ENCODE measurements at regions not wholly inside any gene's neighbourhood (a gene's known extent, or its start where the extent isn't known, plus 50 kb on each side); places are given as distances from the start of the nearest gene placed in this dataset.
"Not testable (repeated sequence)": the region's sequence is repeated elsewhere in the genome, so short reads cannot be mapped to it uniquely, and the experiment has no call there.

- no peaks in the 10 kb centered on the region for H3K36me3 ChIP-seq (ENCODE audit: insufficient read depth, low read length)
- H3F3A ChIP-seq (ENCODE audit: insufficient read depth, low read length, poor library complexity, severe bottlenecking), result no peaks in the 10 kb centered on the region
- TF ChIP-seq TAF1 (IDR thresholded peaks at IDR 0.05; ENCODE audit: low read depth) (no peak), SMC3 (conservative IDR thresholded peaks at IDR 0.05; ENCODE audit: poor library complexity) (no peak), CTCF (IDR thresholded peaks at IDR 0.05; ENCODE audit: poor library complexity, severe bottlenecking) (no peak), RAD21 (conservative IDR thresholded peaks at IDR 0.05) (no peak), POLR2AphosphoS5 (IDR thresholded peaks at IDR 0.05) (no peak)
- no peak overlapping the region for H3K27ac ChIP-seq (ENCODE audit: low read length)
- no peak overlapping the region for H3K9ac ChIP-seq (ENCODE audit: low read length)
- no peaks in the 10 kb centered on the region for H3K9me2 ChIP-seq (ENCODE audit: insufficient read depth, low read length)
- H3K4me2 ChIP-seq (ENCODE audit: low read length), result no peak overlapping the region
- H3K4me3 ChIP-seq (ENCODE audit: low read length), result no peak overlapping the region
- no peaks in the 10 kb centered on the region for H3K27me3 ChIP-seq (ENCODE audit: insufficient read depth, low read depth, low read length)
- H2AFZ ChIP-seq (ENCODE audit: low read depth, low read length), result no peak overlapping the region
- H3K9me3 ChIP-seq (ENCODE audit: low read length), result no peaks in the 10 kb centered on the region
- H4K20me1 ChIP-seq (ENCODE audit: insufficient read depth), result no peaks in the 10 kb centered on the region
- H3K79me2 ChIP-seq (replicated peaks; ENCODE audit: insufficient read depth, low read length), result no peaks in the 10 kb centered on the region
Measured at GRCh38 chr4:3607690-3608552, 75.7 kb upstream of the LRPAP1 start.

DNA sequence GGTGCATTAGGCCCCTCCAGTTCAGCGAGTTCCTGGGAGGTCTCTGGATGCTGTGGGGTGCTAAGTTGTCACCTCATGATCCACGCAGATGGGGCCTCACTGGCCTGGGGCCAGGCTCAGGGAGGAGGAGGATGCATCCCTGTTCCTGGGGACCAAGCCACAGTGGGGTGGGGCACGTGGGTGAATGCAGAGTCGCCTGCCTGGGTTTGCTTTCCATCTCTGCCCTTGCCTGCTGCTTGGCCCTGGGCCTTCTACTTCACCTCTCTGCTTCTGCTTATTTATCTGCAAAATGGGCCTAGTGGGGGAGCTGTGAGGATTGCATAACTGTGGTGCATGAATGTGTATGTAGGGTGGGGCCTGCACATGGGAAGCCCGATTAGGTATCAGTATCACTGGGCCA is 74.6 kb upstream of the LRPAP1 start:
- H3K9me3 ChIP-seq (ENCODE audit: low read length); H3K79me2 ChIP-seq (replicated peaks; ENCODE audit: insufficient read depth, low read length); H3K36me3 ChIP-seq (ENCODE audit: insufficient read depth, low read length); H2AFZ ChIP-seq (ENCODE audit: low read depth, low read length); H4K20me1 ChIP-seq (ENCODE audit: insufficient read depth); H3K27me3 ChIP-seq (ENCODE audit: insufficient read depth, low read depth, low read length); H3K9me2 ChIP-seq (ENCODE audit: insufficient read depth, low read length); H3K9ac ChIP-seq (ENCODE audit: low read length); H3K27ac ChIP-seq (ENCODE audit: low read length); H3K4me3 ChIP-seq (ENCODE audit: low read length); H3F3A ChIP-seq (ENCODE audit: insufficient read depth, low read length, poor library complexity, severe bottlenecking); H3K4me2 ChIP-seq (ENCODE audit: low read length): not testable (repeated sequence)

DNA sequence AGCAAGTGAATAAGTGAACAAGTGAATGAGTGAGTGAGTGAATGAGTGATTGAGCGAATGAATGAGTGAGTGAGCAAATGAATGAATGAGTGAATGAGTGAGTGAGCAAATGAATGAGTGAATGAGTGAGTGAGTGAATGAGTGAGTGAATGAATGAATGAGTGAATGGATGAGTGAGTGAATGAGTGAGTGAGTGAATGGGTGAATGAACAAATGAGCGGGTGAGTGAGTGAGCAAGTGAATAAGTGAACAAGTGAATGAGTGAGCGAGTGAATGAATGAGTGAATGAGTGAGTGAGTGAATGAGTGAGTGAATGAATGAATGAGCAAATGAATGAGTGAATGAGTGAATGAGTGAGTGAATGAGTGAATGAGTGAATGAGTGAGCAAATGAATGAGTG is 74.0 kb upstream of the LRPAP1 start:
- H2AFZ ChIP-seq (ENCODE audit: low read depth, low read length); H3K9me3 ChIP-seq (ENCODE audit: low read length); H3K27me3 ChIP-seq (ENCODE audit: insufficient read depth, low read depth, low read length): not testable (repeated sequence)

DNA sequence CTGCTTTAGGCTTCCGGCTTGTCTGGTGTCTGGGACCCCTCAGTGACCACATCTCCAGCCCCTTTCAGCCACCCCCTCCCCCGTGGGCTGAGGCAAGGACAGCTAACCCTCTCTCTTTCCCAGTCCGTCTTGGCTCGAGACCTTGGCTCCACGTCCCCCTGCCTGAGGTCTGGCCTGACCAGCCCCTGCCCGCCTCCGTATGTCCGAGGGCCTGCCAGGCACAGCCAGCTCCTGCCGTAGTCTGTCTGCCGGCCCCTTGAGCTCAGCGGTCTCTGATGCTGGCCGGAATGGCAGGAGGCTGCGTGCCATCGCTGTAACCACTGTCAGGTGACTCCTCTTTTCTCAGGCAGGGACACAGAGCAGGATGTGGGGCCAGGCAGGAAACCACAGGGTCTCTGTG is 73.3 kb upstream of the LRPAP1 start:
- H3K79me2 ChIP-seq (replicated peaks; ENCODE audit: insufficient read depth, low read length), result no peaks in the 10 kb centered on the region
- H3K9me2 ChIP-seq (ENCODE audit: insufficient read depth, low read length), result no peaks in the 10 kb centered on the region
- no peak overlapping the region for H3K4me2 ChIP-seq (ENCODE audit: low read length)
- H4K20me1 ChIP-seq (ENCODE audit: insufficient read depth), result no peaks in the 10 kb centered on the region
- H3K4me3 ChIP-seq (ENCODE audit: low read length), result no peak overlapping the region
- no peak overlapping the region for H2AFZ ChIP-seq (ENCODE audit: low read depth, low read length)
- no peaks in the 10 kb centered on the region for H3K9me3 ChIP-seq (ENCODE audit: low read length)
- no peak overlapping the region for H3K9ac ChIP-seq (ENCODE audit: low read length)
- H3K27ac ChIP-seq (ENCODE audit: low read length), result no peak overlapping the region
- no peaks in the 10 kb centered on the region for H3K27me3 ChIP-seq (ENCODE audit: insufficient read depth, low read depth, low read length)
- TF ChIP-seq, protein P1, sequence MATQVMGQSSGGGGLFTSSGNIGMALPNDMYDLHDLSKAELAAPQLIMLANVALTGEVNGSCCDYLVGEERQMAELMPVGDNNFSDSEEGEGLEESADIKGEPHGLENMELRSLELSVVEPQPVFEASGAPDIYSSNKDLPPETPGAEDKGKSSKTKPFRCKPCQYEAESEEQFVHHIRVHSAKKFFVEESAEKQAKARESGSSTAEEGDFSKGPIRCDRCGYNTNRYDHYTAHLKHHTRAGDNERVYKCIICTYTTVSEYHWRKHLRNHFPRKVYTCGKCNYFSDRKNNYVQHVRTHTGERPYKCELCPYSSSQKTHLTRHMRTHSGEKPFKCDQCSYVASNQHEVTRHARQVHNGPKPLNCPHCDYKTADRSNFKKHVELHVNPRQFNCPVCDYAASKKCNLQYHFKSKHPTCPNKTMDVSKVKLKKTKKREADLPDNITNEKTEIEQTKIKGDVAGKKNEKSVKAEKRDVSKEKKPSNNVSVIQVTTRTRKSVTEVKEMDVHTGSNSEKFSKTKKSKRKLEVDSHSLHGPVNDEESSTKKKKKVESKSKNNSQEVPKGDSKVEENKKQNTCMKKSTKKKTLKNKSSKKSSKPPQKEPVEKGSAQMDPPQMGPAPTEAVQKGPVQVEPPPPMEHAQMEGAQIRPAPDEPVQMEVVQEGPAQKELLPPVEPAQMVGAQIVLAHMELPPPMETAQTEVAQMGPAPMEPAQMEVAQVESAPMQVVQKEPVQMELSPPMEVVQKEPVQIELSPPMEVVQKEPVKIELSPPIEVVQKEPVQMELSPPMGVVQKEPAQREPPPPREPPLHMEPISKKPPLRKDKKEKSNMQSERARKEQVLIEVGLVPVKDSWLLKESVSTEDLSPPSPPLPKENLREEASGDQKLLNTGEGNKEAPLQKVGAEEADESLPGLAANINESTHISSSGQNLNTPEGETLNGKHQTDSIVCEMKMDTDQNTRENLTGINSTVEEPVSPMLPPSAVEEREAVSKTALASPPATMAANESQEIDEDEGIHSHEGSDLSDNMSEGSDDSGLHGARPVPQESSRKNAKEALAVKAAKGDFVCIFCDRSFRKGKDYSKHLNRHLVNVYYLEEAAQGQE (IDR thresholded peaks at IDR 0.05; ENCODE audit: borderline replicate concordance), result no peak
- TF ChIP-seq MXI1 (conservative IDR thresholded peaks at IDR 0.05; ENCODE audit: poor library complexity, severe bottlenecking), result no peak
- TF ChIP-seq RAD21 (conservative IDR thresholded peaks at IDR 0.05), result no peak
- TF ChIP-seq EZH2 (IDR thresholded peaks at IDR 0.05; ENCODE audit: borderline replicate concordance, insufficient read depth, low read length, poor library complexity, severe bottlenecking), result no peak
- no peak for TF ChIP-seq POLR2AphosphoS5 (IDR thresholded peaks at IDR 0.05)
- no peak for TF ChIP-seq SMC3 (conservative IDR thresholded peaks at IDR 0.05; ENCODE audit: poor library complexity)
- no peak for TF ChIP-seq CTCF (IDR thresholded peaks at IDR 0.05; ENCODE audit: poor library complexity, severe bottlenecking)
- no peak for TF ChIP-seq EP300 (conservative IDR thresholded peaks at IDR 0.05; ENCODE audit: poor library complexity, severe bottlenecking)
- TF ChIP-seq TAF1 (IDR thresholded peaks at IDR 0.05; ENCODE audit: low read depth), result no peak
- H3F3A ChIP-seq (ENCODE audit: insufficient read depth, low read length, poor library complexity, severe bottlenecking), result no peaks in the 10 kb centered on the region
- no peaks in the 10 kb centered on the region for H3K36me3 ChIP-seq (ENCODE audit: insufficient read depth, low read length)

More for the DNA sequence above, 74.0 kb upstream of the LRPAP1 start:
- not testable (repeated sequence) for H3K4me3 ChIP-seq (ENCODE audit: low read length); H3F3A ChIP-seq (ENCODE audit: insufficient read depth, low read length, poor library complexity, severe bottlenecking); H3K36me3 ChIP-seq (ENCODE audit: insufficient read depth, low read length); H4K20me1 ChIP-seq (ENCODE audit: insufficient read depth); H3K27ac ChIP-seq (ENCODE audit: low read length); H3K4me2 ChIP-seq (ENCODE audit: low read length); H3K9me2 ChIP-seq (ENCODE audit: insufficient read depth, low read length); H3K9ac ChIP-seq (ENCODE audit: low read length); H3K79me2 ChIP-seq (replicated peaks; ENCODE audit: insufficient read depth, low read length)

All from neural cell (in vitro differentiated cells).